Activated gamma-delta T cell (primary cell): ENCODE measurements at regions not wholly inside any gene's neighbourhood (a gene's known extent, or its start where the extent isn't known, plus 50 kb on each side); places are given as distances from the start of the nearest gene placed in this dataset.
"Not testable (repeated sequence)": the region's sequence is repeated elsewhere in the genome, so short reads cannot be mapped to it uniquely, and the experiment has no call there.

Source experiments
- DNase-seq: peaks from one replicate; lab custom pipeline; 2025; lab: John Stamatoyannopoulos, UW

- DNase-seq: no peak
These were observed 1205.9 kb downstream of the AACS start for GRCh38 chr12:126271159-126271558.

GRCh38 chr12:126282691-126283090 lies 1217.5 kb downstream of the AACS start:
- DNase-seq: no peak

GRCh38 chr12:126286203-126286602 lies 1221.0 kb downstream of the AACS start:
- DNase-seq: no peak

- DNase-seq: no peak
These were observed 1225.2 kb downstream of the AACS start for GRCh38 chr12:126290456-126290855.

GRCh38 chr12:126291987-126292386 lies 1226.8 kb downstream of the AACS start:
- not testable (repeated sequence) for DNase-seq

- DNase-seq: no peak
These were observed 1230.4 kb downstream of the AACS start for GRCh38 chr12:126295652-126296051.

- DNase-seq: no peak
These were observed 1244.0 kb downstream of the AACS start for GRCh38 chr12:126309278-126309677.

- no peak for DNase-seq
These were observed 1247.2 kb downstream of the AACS start for GRCh38 chr12:126312457-126312856.

- DNase-seq: no peak
These were observed 1251.2 kb downstream of the AACS start for GRCh38 chr12:126316411-126316810.

GRCh38 chr12:126337556-126338441 lies 1272.6 kb downstream of the AACS start:
- no peak for DNase-seq

GRCh38 chr12:126342866-126343265 lies 1277.6 kb downstream of the AACS start:
- DNase-seq: no peak

- DNase-seq: no peak
These were observed 1278.1 kb downstream of the AACS start for GRCh38 chr12:126343321-126343720.

- no peak for DNase-seq
These were observed 1280.9 kb downstream of the AACS start for GRCh38 chr12:126346087-126346486.

GRCh38 chr12:126347421-126347820 lies 1282.2 kb downstream of the AACS start:
- DNase-seq: no peak

- DNase-seq: no peak
These were observed 1284.1 kb downstream of the AACS start for GRCh38 chr12:126349383-126349782.

GRCh38 chr12:126353604-126354003 lies 1288.4 kb downstream of the AACS start:
- DNase-seq: no peak

- DNase-seq: no peak
These were observed 1289.4 kb downstream of the AACS start for GRCh38 chr12:126354633-126355032.

- DNase-seq: no peak
These were observed 1290.1 kb downstream of the AACS start for GRCh38 chr12:126355346-126355745.

- DNase-seq: no peak
These were observed 1293.6 kb downstream of the AACS start for GRCh38 chr12:126358806-126359205.

- no peak for DNase-seq
These were observed 1294.0 kb downstream of the AACS start for GRCh38 chr12:126359216-126359615.

GRCh38 chr12:126361804-126362203 lies 1296.6 kb downstream of the AACS start:
- DNase-seq: no peak

GRCh38 chr12:126362493-126362892 lies 1297.3 kb downstream of the AACS start:
- no peak for DNase-seq

- no peak for DNase-seq
These were observed 1297.7 kb downstream of the AACS start for GRCh38 chr12:126362964-126363363.
